Right lobe of liver (tissue), 6 donors: ENCODE measurements at regions not wholly inside any gene's neighbourhood (a gene's known extent, or its start where the extent isn't known, plus 50 kb on each side); places are given as distances from the start of the nearest gene placed in this dataset.
A peak's percentile ranks its signal among the peaks of the same experiment; 100 is the strongest.

Source experiments
- ATAC-seq, 4 donors: fragments of 200-7000 bp; cut with Tn5 transposase; one replicate each; pipeline ENCODE4 v1.9.1; 2020; ENCODE audit warnings: mild to moderate bottlenecking in 4 of 4, moderate library complexity in 4 of 4
- DNase-seq, 3 donors: peaks; one replicate each; pipeline ENCODE4 v3.0.0-alpha.2; 2020
- H3K27ac ChIP-seq, 3 donors: fragments of 200-600 bp; one replicate each; pipeline ENCODE4 v1.8.0; 2022
- H3K27me3 ChIP-seq, 2 donors: fragments of 200-600 bp; one replicate each; pipeline ENCODE4 v1.8.0; 2022
- H3K36me3 ChIP-seq, 4 donors: fragments of 200-600 bp; sonication (generic) in 1 of 4; one replicate each; pipeline versions ENCODE4 v1.5.1 to v1.8.0; 2017 to 2022; ENCODE audit warnings: control low read depth in 1 of 4
- H3K4me1 ChIP-seq, 4 donors: fragments of 200-600 bp; sonication (generic) in 1 of 4; one replicate each; pipeline versions ENCODE4 v1.5.1 to v1.8.0; 2017 to 2022; ENCODE audit warnings: control low read depth in 1 of 4
- H3K4me3 ChIP-seq, 3 donors: fragments of 200-600 bp; one replicate each; pipeline ENCODE4 v1.8.0; 2022
- H3K9me3 ChIP-seq, 4 donors: fragments of 200-600 bp; sonication (generic) in 1 of 4; one replicate each; pipeline versions ENCODE4 v1.5.1 to v1.8.0; 2017 to 2022; ENCODE audit warnings: control low read depth in 1 of 4
- CTCF ChIP-seq, 4 donors: fragments of 200-600 bp in 3 of 4; fragments of 450-650 bp in 1 of 4; IDR thresholded peaks; one replicate each; pipeline versions ENCODE4 v1.5.1 to v1.8.0; 2016 to 2022; ENCODE audit warnings: antibody characterized with exemption in 4 of 4, mild to moderate bottlenecking in 2 of 4
- POLR2A ChIP-seq: fragments of 450-650 bp; IDR thresholded peaks from one replicate; pipeline ENCODE4 v1.6.1; 2017; ENCODE audit warnings: antibody characterized with exemption, mild to moderate bottlenecking
- WGBS: methylation state at CpG from one replicate; pipeline ENCODE4 v1.1.6; 2018; ENCODE audit warnings: low coverage, low lambda C conversion rate; ENCODE audit not compliant: insufficient coverage; ENCODE audit errors: missing lambda C conversion rate; 5-methylcytosine and 5-hydroxymethylcytosine counted together
- intact Hi-C, 2 donors: fragments of 100-400 bp; cut with DNase I; formaldehyde crosslinking; loops; one replicate each; pipeline versions ENCODE4 v1.11.2 to v1.14.1; 2022
- donor health status: DM: no; HTN: yes; CAD: no.
- donor health status: DM: no; HTN: no; CAD: no.
- donor health status: DM: no; HTN: no; CAD: no.
- donor health status: DM: no; HTN: yes; CAD: no.
- donor health status: DM: no; HTN: yes; CAD: no.

- H3K9me3 ChIP-seq = no peaks in the 10 kb centered on the region
- no peaks in the 10 kb centered on the region for H3K27me3 ChIP-seq
- peaks cover 0 to 5% (median 0%) of the 10 kb centered on the region in 4 donors for H3K4me1 ChIP-seq
- no peak for ATAC-seq
- intact Hi-C loops = no loop called here
- no peaks in the 10 kb centered on the region for H3K36me3 ChIP-seq
- WGBS = 3% methylated on average over 18 of the region's 19 CpGs
- no peak for TF ChIP-seq CTCF (IDR thresholded peaks at IDR 0.05)
- TF ChIP-seq POLR2A = no peak
- no peak for DNase-seq
- H3K4me3 ChIP-seq = peak overlapping the region; percentile 39 to 58 (median 46)
- H3K27ac ChIP-seq = peak overlapping the region in 2 of 3 donors; percentile 53 to 55
These were observed 105.2 kb downstream of the OR2B2 start for GRCh38 chr6:27806981-27807440.

GRCh38 chr6:27805347-27805746 lies 106.8 kb downstream of the OR2B2 start:
- Histone ChIP-seq H3K27ac (no peak overlapping the region), H3K4me1 (peaks cover 0 to 5% (median 0%) of the 10 kb centered on the region in 4 donors), H3K9me3 (no peaks in the 10 kb centered on the region), H3K36me3 (no peaks in the 10 kb centered on the region), H3K27me3 (no peaks in the 10 kb centered on the region), H3K4me3 (no peak overlapping the region)
- intact Hi-C loops = no loop called here
- ATAC-seq (no peak), DNase-seq (no peak)
- TF ChIP-seq POLR2A = no peak
- no peak for TF ChIP-seq CTCF (IDR thresholded peaks at IDR 0.05)
- WGBS = 91% methylated on average over 2 of the region's 2 CpGs

- Histone ChIP-seq H3K4me3 (no peak overlapping the region), H3K36me3 (no peaks in the 10 kb centered on the region), H3K27me3 (no peaks in the 10 kb centered on the region), H3K9me3 (no peaks in the 10 kb centered on the region), H3K4me1 (peaks cover 0 to 5% (median 0%) of the 10 kb centered on the region in 4 donors), H3K27ac (no peak overlapping the region)
- TF ChIP-seq CTCF (IDR thresholded peaks at IDR 0.05) (no peak), POLR2A (no peak)
- 74% methylated on average over 4 of the region's 4 CpGs for WGBS
- intact Hi-C loops = no loop called here
- ATAC-seq (no peak), DNase-seq (no peak)
These were observed 107.3 kb downstream of the OR2B2 start for GRCh38 chr6:27804851-27805250.

GRCh38 chr6:27800731-27801373 lies 111.3 kb downstream of the OR2B2 start:
- no peaks in the 10 kb centered on the region for H3K4me1 ChIP-seq
- intact Hi-C loops = no loop called here
- DNase-seq = no peak
- no peak for ATAC-seq
- no peaks in the 10 kb centered on the region for H3K9me3 ChIP-seq
- WGBS = 88% methylated on average over 1 of the region's 2 CpGs
- no peaks in the 10 kb centered on the region for H3K36me3 ChIP-seq
- no peak for TF ChIP-seq POLR2A
- no peak for TF ChIP-seq CTCF (IDR thresholded peaks at IDR 0.05)
- no peak overlapping the region for H3K27ac ChIP-seq
- no peaks in the 10 kb centered on the region for H3K27me3 ChIP-seq
- H3K4me3 ChIP-seq = no peak overlapping the region
